HG02623 (cell line): ENCODE measurements at regions not wholly inside any gene's neighbourhood (a gene's known extent, or its start where the extent isn't known, plus 50 kb on each side); places are given as distances from the start of the nearest gene placed in this dataset.
"Not testable (repeated sequence)": the region's sequence is repeated elsewhere in the genome, so short reads cannot be mapped to it uniquely, and the experiment has no call there.

ENCODE experiments used
- ATAC-seq: cut with Tn5 transposase; IDR thresholded peaks from one replicate; pipeline ENCODE4 v1.9.1; 2021; ENCODE audit warnings: moderate library complexity; ENCODE audit not compliant: unreplicated experiment

DNA sequence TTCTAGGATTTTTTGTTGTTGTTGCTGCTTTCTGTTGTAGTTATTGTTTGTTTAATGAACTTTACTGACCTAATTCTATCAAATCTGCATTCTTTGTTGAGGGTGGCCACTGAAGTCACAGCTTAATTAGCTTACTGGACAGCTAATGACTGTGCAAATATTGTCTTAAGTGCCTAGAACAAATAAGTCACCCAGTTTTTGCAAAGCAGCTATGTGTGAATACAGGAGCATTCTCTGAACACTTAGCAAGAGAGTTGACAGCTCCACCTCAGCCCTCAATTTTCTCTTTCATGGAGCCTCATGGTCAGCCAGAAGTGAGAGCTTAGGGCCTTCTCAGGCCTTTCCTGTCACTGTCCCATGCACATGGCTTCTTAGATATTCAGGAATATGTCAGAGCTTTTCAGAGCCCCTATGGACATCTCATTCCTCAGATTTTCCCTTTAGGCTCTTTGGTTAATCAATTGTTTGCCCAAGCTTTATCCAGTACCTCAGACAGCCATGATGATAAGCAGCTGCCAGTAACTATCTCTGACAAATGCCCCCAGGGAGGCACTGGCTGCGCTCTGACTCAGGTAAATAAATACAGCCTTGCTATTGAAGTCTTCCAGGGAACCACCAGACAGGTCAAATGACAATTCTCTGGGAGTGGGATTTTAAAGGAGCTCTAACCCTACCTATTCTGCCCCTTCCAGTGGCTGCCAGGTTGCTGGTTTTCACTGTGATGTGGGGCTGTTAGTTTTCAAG lies 241.4 kb upstream of the IL12B start:
- no peak for ATAC-seq

- no peak for ATAC-seq
These were observed 246.6 kb upstream of the IL12B start for GRCh38 chr5:159576902-159577301.

DNA sequence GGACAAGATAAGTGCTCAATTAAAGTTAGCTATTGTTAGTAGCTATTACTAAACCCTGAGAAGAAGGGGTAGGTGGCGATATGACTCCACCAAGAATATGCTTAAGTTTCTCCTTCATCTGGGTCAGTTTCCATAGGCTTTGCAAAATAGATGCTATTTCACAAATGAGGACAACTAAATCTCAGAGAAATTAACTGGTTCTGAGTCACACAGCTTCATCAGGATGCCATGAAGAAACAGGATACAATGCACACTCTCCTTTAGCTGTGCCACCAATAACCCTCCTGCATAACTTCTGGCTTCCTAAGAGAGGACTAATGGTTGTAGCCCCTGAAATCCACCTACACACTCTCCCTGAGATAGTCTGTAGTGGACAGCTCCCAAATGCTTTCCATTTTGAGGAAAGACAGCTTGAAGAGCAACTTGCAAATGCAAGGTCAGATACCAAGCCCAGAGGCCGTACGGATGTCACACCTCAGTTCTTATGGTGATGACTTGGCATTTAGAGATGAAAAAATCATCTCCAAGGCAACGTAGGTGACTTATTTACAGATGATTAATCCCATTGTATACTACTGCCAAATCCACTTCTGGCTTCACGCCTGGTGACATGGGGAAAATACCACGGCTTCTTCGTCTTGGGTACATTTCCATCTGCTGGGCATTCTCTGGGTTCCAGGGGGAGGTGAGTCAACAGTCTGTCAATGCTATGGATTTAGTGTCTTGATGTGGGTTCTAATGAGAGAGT lies 251.4 kb upstream of the IL12B start:
- no peak for ATAC-seq

DNA sequence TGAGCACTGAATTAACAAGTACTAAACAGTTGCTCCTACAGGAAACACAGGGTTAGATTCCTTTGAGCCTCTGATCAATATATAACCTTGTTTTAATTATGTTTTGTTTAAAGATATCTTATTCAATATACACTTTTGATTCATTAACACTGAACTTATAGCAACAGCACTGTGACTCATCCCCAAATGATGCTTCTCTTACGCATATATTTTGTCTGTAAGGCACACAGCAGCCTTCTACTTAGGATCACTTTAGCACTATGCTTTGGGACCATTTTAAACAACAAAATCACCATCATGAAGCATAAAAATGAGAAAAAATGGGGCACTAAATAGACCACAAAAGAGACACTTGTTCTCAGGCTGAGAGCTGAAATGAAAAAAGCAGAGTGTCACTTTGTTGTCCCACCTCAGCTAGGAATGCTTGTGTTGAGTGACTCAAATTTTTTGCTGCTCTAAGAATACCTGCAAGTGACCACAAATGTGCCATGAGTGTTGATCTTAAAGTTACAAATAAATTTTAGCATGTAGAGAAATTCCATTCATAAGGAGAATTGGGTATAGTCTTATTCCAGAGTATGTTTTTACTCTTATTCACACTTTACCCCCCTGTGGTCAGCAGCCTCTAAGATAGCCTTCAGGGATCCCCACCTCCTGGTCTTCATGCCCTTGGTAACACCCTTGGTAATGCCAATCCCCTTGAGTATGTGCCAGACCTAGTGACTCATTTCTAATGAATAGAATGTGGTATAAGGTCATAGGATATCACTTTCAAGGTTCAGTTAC lies 252.7 kb upstream of the IL12B start:
- no peak for ATAC-seq

GRCh38 chr5:159586921-159587320 lies 256.6 kb upstream of the IL12B start:
- ATAC-seq, result no peak

DNA sequence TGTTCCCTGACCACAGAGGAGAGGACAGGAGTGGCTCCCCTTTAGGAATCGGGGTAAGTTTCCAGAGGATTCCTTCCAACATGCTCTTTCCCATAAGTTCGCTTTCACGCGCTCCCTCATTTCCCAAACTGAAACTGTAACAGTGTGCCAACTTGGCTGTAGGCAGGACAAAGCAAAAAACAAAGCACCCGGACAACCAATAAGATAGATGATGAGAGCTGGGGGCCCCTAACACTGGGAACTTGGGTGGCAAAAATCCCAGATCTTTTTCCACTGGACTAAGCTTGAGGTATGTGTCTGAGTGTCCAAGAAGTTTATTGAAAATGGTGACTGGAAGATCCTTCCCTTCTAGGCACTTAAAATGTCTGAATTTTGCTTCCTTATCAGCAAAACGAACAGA lies 258.7 kb upstream of the IL12B start:
- ATAC-seq, result no peak

DNA sequence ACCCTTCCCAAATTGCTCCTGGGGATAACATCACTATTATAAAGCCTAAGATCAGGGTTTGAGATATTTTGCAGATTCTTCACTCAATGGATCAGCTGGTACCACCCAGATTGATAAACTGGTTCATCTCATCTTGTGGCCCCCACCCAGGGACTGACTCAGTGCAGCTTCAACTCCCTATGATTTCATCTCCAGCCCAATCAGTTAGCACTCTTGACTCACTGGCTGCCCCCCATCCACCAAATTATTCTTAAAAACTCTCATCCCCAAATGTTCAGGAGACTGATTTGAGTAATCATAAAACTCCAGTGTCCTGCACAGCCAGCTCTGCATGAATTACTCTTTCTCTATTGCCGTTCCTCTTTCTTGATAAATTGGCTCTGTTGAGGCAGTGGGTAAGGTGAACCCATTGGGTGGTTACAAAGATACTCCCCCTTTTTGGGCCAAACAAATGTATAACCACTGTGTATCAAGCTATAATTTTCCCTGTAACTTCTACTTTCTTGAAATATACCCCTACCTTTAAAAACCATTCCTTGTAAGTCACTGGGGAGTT lies 263.3 kb upstream of the IL12B start:
- no peak for ATAC-seq

GRCh38 chr5:159595561-159595960 lies 265.3 kb upstream of the IL12B start:
- not testable (repeated sequence) for ATAC-seq

DNA sequence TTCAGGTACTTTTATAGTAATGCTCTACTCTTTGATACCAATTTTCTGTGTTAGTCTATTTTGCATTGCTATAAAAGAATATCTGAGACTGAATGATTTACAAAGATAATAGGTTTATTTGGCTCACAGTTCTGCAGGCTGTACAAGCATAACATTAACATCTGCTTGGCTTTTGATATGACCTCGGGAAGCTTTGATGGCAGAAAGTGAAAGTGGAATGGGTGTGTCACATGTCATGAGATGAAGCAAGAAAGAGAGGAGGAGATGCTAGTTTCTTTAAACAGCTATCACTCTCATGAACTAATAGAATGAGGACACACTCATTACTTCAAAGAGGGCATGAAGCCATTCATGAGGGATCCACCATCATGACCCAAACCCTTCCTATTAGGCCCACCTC lies 270.9 kb upstream of the IL12B start:
- no peak for ATAC-seq

- no peak for ATAC-seq
These were observed 272.1 kb upstream of the IL12B start for GRCh38 chr5:159602434-159602833.

DNA sequence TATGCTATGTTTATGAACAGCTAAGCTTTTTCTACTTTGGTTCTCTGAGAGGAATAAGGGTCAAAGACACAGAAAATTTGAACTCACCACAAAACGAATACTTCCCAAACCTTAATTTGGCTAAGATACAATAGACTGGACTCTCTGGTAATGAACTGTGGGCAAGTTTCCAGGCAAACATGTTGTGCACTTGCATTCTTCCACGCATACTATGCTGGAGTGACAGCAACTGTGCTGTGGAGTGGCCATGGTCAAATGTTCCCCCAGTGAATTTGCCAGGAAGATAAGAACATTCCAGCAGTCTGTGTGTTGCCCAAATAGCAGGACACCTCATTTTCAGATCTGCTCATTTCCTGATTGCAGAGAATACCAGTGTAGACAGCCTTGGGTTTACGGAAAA lies 275.3 kb upstream of the IL12B start:
- ATAC-seq, result no peak

DNA sequence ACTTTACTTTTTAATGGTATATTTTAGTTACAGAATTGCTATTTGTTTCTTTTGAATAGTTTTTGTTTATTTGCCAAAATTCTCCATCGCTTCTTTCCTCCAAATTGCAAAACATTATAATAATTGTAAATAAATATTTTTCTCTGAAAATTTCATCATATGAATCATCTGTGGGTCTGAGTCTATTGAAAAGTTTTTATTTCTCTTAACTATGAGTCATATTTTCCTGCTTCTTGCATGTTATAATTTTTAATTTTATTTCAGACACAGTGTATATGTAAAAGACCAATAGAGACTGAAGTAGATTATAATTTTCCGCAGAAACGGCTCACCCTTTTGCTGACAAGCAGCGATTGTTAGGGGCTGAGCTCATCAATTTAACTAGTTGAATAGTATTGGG lies 279.1 kb upstream of the IL12B start:
- ATAC-seq, result no peak

GRCh38 chr5:159610966-159611579 lies 280.8 kb upstream of the IL12B start:
- no peak for ATAC-seq

DNA sequence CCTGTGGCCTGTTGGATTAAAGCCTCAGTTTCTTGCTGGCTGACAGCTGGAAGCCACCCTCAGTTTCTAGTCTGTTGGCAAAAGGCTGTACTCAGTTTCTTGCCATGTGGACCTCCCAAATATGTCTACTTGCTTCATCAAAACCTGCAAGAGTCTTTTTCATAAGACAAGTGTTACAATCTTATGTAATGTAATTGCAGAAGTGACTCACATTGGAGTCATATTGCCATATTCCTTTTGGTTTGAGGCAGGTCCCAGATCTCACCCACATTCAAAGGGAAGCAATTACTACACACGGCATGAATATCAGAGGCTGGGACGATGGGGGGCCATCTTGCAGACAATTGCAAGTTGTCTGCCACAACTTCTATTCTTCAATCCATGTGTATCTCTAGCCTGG lies 286.7 kb upstream of the IL12B start:
- no peak for ATAC-seq

DNA sequence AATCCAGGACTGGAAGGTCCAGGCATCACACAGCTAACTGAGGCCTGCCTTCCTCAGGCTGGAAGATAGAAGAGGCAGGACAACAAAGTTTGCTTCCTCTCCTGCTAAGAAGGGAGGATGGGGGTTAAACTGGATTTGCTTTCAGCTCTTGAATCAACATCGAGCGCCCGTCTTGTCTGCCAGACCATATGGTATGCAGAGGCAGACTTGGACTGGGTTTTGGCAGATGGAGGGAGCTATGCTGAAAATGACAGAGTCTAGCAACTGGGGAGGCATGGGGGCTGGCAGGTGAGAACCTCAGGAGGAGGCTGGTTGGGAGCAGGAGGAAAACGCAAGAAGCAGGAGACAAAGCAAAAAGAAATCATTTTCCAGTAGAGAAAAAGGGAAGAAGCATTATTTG lies 289.5 kb upstream of the IL12B start:
- no peak for ATAC-seq

GRCh38 chr5:159620853-159621540 lies 290.7 kb upstream of the IL12B start:
- no peak for ATAC-seq

- ATAC-seq, result no peak
These were observed 287.6 kb upstream of the ADRA1B start for GRCh38 chr5:159628703-159629102.

DNA sequence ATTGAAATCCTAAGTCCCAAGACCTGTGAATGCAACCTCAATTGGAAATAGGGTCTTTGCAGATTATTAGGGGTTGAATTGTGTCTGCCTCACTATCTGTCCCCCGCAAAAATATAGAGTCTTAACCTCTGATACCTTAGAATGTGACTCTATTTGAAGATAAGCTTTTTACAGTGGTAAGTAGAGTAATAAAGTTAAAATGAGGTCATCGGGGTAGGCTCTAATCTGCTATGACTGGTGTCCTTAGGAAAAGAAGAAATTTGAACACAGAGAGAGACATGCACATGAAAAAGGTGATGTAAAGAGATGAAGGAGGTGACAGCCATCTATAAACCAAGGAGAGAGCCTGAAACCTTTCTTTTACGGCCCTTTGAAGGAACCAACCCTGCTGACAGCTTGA lies 287.1 kb upstream of the ADRA1B start:
- ATAC-seq, result no peak

DNA sequence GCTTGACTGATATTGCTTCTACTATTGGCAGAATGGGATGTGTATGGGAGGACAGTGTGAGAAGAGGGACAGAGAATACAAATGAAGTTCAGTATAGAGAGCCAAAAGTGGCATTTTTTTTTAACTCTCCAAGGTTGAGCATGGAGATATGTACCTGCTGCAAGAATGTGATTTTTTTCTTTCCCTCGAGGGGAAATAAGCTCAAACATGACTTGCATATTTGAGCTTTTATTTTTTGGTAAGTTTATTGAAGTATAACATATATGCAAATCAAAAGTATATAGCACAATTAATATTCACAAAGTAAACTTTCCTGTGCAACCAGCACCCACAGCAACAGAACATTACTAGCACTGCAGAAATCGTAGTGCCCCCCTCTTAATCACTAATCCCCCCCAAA lies 285.7 kb upstream of the ADRA1B start:
- ATAC-seq, result no peak

DNA sequence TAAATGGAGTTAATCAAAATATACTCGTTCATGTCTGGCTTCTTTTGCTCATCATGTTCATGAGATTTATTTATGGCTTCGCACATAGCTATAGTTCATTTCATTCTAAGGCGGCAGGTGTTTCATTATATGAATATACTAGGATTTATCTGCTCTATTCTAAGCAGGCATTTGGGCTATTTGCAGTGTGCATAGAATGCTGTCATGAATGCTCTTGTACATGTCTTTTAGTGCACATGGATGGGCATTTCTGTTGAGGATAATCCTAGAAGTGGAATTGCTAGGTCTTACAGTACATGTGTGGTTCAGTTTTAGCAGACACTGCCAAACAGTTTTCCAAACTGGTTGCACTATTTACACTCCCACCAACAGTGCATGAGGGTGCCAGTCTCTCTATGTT lies 285.3 kb upstream of the ADRA1B start:
- no peak for ATAC-seq

DNA sequence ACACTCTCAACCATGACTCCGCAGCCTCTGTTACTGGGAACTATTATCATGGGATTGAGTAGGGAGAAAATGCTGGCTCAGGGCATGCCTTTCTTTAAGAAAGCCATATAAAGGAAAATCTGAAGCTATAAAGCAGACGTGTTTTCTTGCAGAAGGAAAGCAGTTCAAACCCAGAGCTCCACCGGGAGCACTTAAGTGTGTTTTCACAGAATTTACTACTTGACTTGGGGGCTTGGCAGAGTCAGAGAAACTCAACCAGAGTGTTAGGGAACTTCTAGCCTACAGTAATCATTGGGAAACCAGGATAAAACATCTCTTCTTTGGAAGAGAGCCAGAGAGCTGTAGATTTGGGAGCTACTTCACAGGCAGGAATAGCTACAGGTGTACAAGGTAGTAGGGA lies 283.4 kb upstream of the ADRA1B start:
- no peak for ATAC-seq
